ENCODE measurements at regions not wholly inside any gene's neighbourhood (a gene's known extent, or its start where the extent isn't known, plus 50 kb on each side); places are given as distances from the start of the nearest gene placed in this dataset.

DNA sequence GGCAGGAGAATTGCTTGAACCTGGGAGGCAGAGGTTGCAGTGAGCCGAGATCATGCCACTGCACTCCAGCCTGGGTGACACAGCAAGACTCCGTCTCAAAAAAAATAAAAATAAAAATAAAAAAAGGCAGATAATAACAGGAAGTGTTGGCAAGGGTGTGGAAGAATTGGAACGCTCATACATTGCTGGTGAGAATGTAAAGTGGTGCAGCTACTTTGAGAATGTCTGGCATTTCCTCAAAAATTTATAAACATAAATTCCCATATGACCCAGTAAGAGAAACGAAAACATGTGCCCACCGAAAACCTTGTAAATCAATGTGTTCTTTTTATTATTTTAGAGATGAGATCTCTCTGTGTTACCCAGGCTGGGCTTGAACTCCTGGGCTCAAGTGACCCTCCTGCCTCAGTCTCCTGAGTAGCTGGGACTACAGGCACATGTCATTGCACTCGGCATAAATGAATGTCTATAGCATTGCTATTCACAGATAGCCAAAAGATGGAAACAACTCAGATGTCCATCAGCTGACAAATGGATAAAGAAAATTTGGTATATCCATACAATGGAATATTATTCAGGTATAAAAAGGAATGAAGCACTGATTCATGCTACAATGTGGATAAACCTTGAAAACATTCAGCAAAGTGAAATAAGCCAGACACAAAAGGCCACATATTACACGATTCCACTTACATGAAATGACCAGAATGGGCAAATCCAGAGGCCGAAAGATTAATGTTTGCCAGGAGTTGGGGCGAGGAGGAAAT lies 63.7 kb upstream of the PLAC1 start:
- no peaks in the 10 kb centered on the region for H3K9me3 ChIP-seq (ENCODE audit: low read length)
- no peak overlapping the region for H3K9ac ChIP-seq (ENCODE audit: insufficient read depth, low read depth, low read length)
- H3K79me2 ChIP-seq (ENCODE audit: insufficient read depth, low read length) = no peaks in the 10 kb centered on the region
- in situ Hi-C loops (cut with HindIII; ENCODE audit: extremely low pct_ligation_motif_present, low pct_unique_long_range_greater_than_20kb) = no loop called here
- no peaks in the 10 kb centered on the region for H3K27me3 ChIP-seq (ENCODE audit: control insufficient read depth in 1 of 2, insufficient read depth in 2 of 2, low read length in 2 of 2)
- peak; percentile 21 for FAIRE-seq
- no peaks in the 10 kb centered on the region; the same call in 1 of the 2 replicates for H3K4me1 ChIP-seq (ENCODE audit: insufficient read depth, low read length)
- H2AFZ ChIP-seq (ENCODE audit: low read length) = no peak overlapping the region
- POLR2A ChIA-PET = no interaction called here
- no peaks in the 10 kb centered on the region for H4K20me1 ChIP-seq (ENCODE audit: insufficient read depth, low read length)
- no peaks in the 10 kb centered on the region for H3K36me3 ChIP-seq (replicated peaks in 1 of 2; ENCODE audit: control insufficient read depth in 1 of 2, insufficient read depth in 2 of 2, low read length in 2 of 2)
- no peak overlapping the region for H3K4me2 ChIP-seq (ENCODE audit: low read depth, low read length)
- CTCF ChIA-PET (ENCODE audit: low intra/inter-chr PET ratio, low total read pairs) = no interaction called here
- DNase-seq (ENCODE audit: low spot score) = no peak
- intact Hi-C loops (cut with micrococcal nuclease; ENCODE audit: unreplicated experiment) = no loop called here
- 25% methylated on average over 9 of the region's 9 CpGs for WGBS (ENCODE audit: low lambda C conversion rate)
- ATAC-seq = no peak
- no peak overlapping the region for H3K4me3 ChIP-seq (replicated peaks in 1 of 3; ENCODE audit: insufficient read depth in 1 of 3, low read depth in 2 of 3, low read length in 3 of 3)
- H3K27ac ChIP-seq (ENCODE audit: extremely low read length, insufficient read depth, low read length) = no peak overlapping the region
- BruUV-seq (replicated peaks) = no TSS peak
- TF ChIP-seq, protein P1, sequence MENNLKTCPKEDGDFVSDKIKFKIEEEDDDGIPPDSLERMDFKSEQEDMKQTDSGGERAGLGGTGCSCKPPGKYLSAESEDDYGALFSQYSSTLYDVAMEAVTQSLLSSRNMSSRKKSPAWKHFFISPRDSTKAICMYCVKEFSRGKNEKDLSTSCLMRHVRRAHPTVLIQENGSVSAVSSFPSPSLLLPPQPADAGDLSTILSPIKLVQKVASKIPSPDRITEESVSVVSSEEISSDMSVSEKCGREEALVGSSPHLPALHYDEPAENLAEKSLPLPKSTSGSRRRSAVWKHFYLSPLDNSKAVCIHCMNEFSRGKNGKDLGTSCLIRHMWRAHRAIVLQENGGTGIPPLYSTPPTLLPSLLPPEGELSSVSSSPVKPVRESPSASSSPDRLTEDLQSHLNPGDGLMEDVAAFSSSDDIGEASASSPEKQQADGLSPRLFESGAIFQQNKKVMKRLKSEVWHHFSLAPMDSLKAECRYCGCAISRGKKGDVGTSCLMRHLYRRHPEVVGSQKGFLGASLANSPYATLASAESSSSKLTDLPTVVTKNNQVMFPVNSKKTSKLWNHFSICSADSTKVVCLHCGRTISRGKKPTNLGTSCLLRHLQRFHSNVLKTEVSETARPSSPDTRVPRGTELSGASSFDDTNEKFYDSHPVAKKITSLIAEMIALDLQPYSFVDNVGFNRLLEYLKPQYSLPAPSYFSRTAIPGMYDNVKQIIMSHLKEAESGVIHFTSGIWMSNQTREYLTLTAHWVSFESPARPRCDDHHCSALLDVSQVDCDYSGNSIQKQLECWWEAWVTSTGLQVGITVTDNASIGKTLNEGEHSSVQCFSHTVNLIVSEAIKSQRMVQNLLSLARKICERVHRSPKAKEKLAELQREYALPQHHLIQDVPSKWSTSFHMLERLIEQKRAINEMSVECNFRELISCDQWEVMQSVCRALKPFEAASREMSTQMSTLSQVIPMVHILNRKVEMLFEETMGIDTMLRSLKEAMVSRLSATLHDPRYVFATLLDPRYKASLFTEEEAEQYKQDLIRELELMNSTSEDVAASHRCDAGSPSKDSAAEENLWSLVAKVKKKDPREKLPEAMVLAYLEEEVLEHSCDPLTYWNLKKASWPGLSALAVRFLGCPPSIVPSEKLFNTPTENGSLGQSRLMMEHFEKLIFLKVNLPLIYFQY (CRISPR knock-in tag; IDR thresholded peaks at IDR 0.05; ENCODE audit: borderline replicate concordance) = no peak
- TF ChIP-seq PRDM15 (CRISPR knock-in tag; IDR thresholded peaks at IDR 0.05) (no peak), ZNF234 (CRISPR knock-in tag; conservative IDR thresholded peaks at IDR 0.05) (no peak), SIX4 (CRISPR knock-in tag; IDR thresholded peaks at IDR 0.05) (no peak), NR1H2 (CRISPR knock-in tag; IDR thresholded peaks at IDR 0.05; ENCODE audit: borderline replicate concordance, low read depth) (no peak), RARA (CRISPR knock-in tag; IDR thresholded peaks at IDR 0.05) (no peak)
- TF ChIP-seq, protein P2, sequence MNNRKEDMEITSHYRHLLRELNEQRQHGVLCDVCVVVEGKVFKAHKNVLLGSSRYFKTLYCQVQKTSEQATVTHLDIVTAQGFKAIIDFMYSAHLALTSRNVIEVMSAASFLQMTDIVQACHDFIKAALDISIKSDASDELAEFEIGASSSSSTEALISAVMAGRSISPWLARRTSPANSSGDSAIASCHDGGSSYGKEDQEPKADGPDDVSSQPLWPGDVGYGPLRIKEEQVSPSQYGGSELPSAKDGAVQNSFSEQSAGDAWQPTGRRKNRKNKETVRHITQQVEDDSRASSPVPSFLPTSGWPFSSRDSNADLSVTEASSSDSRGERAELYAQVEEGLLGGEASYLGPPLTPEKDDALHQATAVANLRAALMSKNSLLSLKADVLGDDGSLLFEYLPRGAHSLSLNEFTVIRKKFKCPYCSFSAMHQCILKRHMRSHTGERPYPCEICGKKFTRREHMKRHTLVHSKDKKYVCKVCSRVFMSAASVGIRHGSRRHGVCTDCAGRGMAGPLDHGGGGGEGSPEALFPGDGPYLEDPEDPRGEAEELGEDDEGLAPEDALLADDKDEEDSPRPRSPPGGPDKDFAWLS (CRISPR knock-in tag; IDR thresholded peaks at IDR 0.05; ENCODE audit: borderline replicate concordance) = no peak
- TF ChIP-seq, protein P3, sequence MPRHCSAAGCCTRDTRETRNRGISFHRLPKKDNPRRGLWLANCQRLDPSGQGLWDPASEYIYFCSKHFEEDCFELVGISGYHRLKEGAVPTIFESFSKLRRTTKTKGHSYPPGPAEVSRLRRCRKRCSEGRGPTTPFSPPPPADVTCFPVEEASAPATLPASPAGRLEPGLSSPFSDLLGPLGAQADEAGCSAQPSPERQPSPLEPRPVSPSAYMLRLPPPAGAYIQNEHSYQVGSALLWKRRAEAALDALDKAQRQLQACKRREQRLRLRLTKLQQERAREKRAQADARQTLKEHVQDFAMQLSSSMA (CRISPR knock-in tag; IDR thresholded peaks at IDR 0.05) = no peak
